ENCODE measurements at regions not wholly inside any gene's neighbourhood (a gene's known extent, or its start where the extent isn't known, plus 50 kb on each side); places are given as distances from the start of the nearest gene placed in this dataset.
"Not testable (repeated sequence)": the region's sequence is repeated elsewhere in the genome, so short reads cannot be mapped to it uniquely, and the experiment has no call there.

GRCh38 chr3:177451864-177452830, 254.9 kb upstream of the TBL1XR1 start:
- peak; percentile 84 to 87 for DNase-seq (ENCODE audit: low read depth in 2 of 2)

- DNase-seq (ENCODE audit: low read depth in 2 of 2), result no peak
Observed at GRCh38 chr3:177452831-177453450, 255.7 kb upstream of the TBL1XR1 start.

- no peak for DNase-seq (ENCODE audit: low read depth in 2 of 2)
Observed at GRCh38 chr3:177453451-177453844, 256.2 kb upstream of the TBL1XR1 start.

GRCh38 chr3:177457204-177457603, 259.9 kb upstream of the TBL1XR1 start:
- DNase-seq (ENCODE audit: low read depth in 2 of 2), result not testable (repeated sequence)

GRCh38 chr3:177459401-177459800, 262.1 kb upstream of the TBL1XR1 start:
- DNase-seq (ENCODE audit: low read depth in 2 of 2), result peak; percentile 62 to 88

GRCh38 chr3:177460047-177460446, 262.8 kb upstream of the TBL1XR1 start:
- DNase-seq (ENCODE audit: low read depth in 2 of 2), result peak; percentile 21 to 62

GRCh38 chr3:177461765-177462164, 264.5 kb upstream of the TBL1XR1 start:
- DNase-seq (ENCODE audit: low read depth in 2 of 2), result no peak

GRCh38 chr3:177463341-177463740, 266.1 kb upstream of the TBL1XR1 start:
- DNase-seq (ENCODE audit: low read depth in 2 of 2), result not testable (repeated sequence)

GRCh38 chr3:177463863-177464262, 266.6 kb upstream of the TBL1XR1 start:
- no peak for DNase-seq (ENCODE audit: low read depth in 2 of 2)

GRCh38 chr3:177464392-177465256, 267.3 kb upstream of the TBL1XR1 start:
- DNase-seq (ENCODE audit: low read depth in 2 of 2), result no peak

GRCh38 chr3:177465257-177465642, 268.0 kb upstream of the TBL1XR1 start:
- no peak for DNase-seq (ENCODE audit: low read depth in 2 of 2)

- no peak for DNase-seq (ENCODE audit: low read depth in 2 of 2)
Observed at GRCh38 chr3:177466074-177466473, 268.8 kb upstream of the TBL1XR1 start.

- DNase-seq (ENCODE audit: low read depth in 2 of 2), result not testable (repeated sequence)
Observed at GRCh38 chr3:177466622-177467021, 269.3 kb upstream of the TBL1XR1 start.

GRCh38 chr3:177467247-177467985, 270.1 kb upstream of the TBL1XR1 start:
- DNase-seq (ENCODE audit: low read depth in 2 of 2), result no peak

- DNase-seq (ENCODE audit: low read depth in 2 of 2), result no peak
Observed at GRCh38 chr3:177468331-177468730, 271.0 kb upstream of the TBL1XR1 start.

- no peak for DNase-seq (ENCODE audit: low read depth in 2 of 2)
Observed at GRCh38 chr3:177468816-177469215, 271.5 kb upstream of the TBL1XR1 start.

- no peak for DNase-seq (ENCODE audit: low read depth in 2 of 2)
Observed at GRCh38 chr3:177469216-177469615, 271.9 kb upstream of the TBL1XR1 start.

- DNase-seq (ENCODE audit: low read depth in 2 of 2), result no peak
Observed at GRCh38 chr3:177470197-177470941, 273.1 kb upstream of the TBL1XR1 start.

- DNase-seq (ENCODE audit: low read depth in 2 of 2), result no peak
Observed at GRCh38 chr3:177471733-177472480, 274.6 kb upstream of the TBL1XR1 start.

GRCh38 chr3:177473184-177473583, 275.9 kb upstream of the TBL1XR1 start:
- DNase-seq (ENCODE audit: low read depth in 2 of 2), result no peak

Data from lung microvascular endothelial cell (primary cell).